ENCODE measurements at regions not wholly inside any gene's neighbourhood (a gene's known extent, or its start where the extent isn't known, plus 50 kb on each side); places are given as distances from the start of the nearest gene placed in this dataset.

- no peaks in the 10 kb centered on the region for H3K36me3 ChIP-seq (ENCODE audit: insufficient read depth, low read length)
- no peak overlapping the region for H3K4me3 ChIP-seq (ENCODE audit: low read length)
- no peak overlapping the region for H3K9ac ChIP-seq (ENCODE audit: low read depth, low read length)
- H3K27ac ChIP-seq (ENCODE audit: low read depth, low read length): no peak overlapping the region
- 94% methylated on average over 5 of the region's 5 CpGs for WGBS
- no peaks in the 10 kb centered on the region for H3K27me3 ChIP-seq (ENCODE audit: insufficient read depth, low read length)
- peaks cover 6% of the 10 kb centered on the region; the same call in 1 of the 2 replicates for H3K4me1 ChIP-seq (ENCODE audit: insufficient read depth, low read length)
- H3K9me3 ChIP-seq (ENCODE audit: insufficient read depth, low read depth, low read length): no peaks in the 10 kb centered on the region
Measured at GRCh38 chr5:175388531-175388930, 55.5 kb downstream of the DRD1 start.

GRCh38 chr5:175387144-175387543 is 56.8 kb downstream of the DRD1 start:
- Histone ChIP-seq H3K4me1 (ENCODE audit: insufficient read depth, low read length) (peaks cover 6% of the 10 kb centered on the region; the same call in 1 of the 2 replicates), H3K27ac (ENCODE audit: low read depth, low read length) (no peak overlapping the region), H3K9ac (ENCODE audit: low read depth, low read length) (no peak overlapping the region), H3K36me3 (ENCODE audit: insufficient read depth, low read length) (no peaks in the 10 kb centered on the region), H3K27me3 (ENCODE audit: insufficient read depth, low read length) (no peaks in the 10 kb centered on the region), H3K9me3 (ENCODE audit: insufficient read depth, low read depth, low read length) (no peaks in the 10 kb centered on the region), H3K4me3 (ENCODE audit: low read length) (no peak overlapping the region)
- WGBS: 61% methylated on average over 2 of the region's 2 CpGs

- WGBS: 89% methylated on average over 2 of the region's 2 CpGs
- no peaks in the 10 kb centered on the region for H3K27me3 ChIP-seq (ENCODE audit: insufficient read depth, low read length)
- H3K36me3 ChIP-seq (ENCODE audit: insufficient read depth, low read length): no peaks in the 10 kb centered on the region
- H3K4me1 ChIP-seq (ENCODE audit: insufficient read depth, low read length): peaks cover 6% of the 10 kb centered on the region; the same call in 1 of the 2 replicates
- no peak overlapping the region for H3K9ac ChIP-seq (ENCODE audit: low read depth, low read length)
- H3K9me3 ChIP-seq (ENCODE audit: insufficient read depth, low read depth, low read length): no peaks in the 10 kb centered on the region
- no peak overlapping the region for H3K27ac ChIP-seq (ENCODE audit: low read depth, low read length)
- H3K4me3 ChIP-seq (ENCODE audit: low read length): no peak overlapping the region
Measured at GRCh38 chr5:175386526-175386925, 57.5 kb downstream of the DRD1 start.

GRCh38 chr5:175385691-175386362 is 58.2 kb downstream of the DRD1 start:
- no peaks in the 10 kb centered on the region for H3K36me3 ChIP-seq (ENCODE audit: insufficient read depth, low read length)
- 94% methylated on average over 7 of the region's 9 CpGs for WGBS
- H3K9ac ChIP-seq (ENCODE audit: low read depth, low read length): no peak overlapping the region
- no peak overlapping the region for H3K27ac ChIP-seq (ENCODE audit: low read depth, low read length)
- no peaks in the 10 kb centered on the region for H3K9me3 ChIP-seq (ENCODE audit: insufficient read depth, low read depth, low read length)
- H3K27me3 ChIP-seq (ENCODE audit: insufficient read depth, low read length): no peaks in the 10 kb centered on the region
- H3K4me3 ChIP-seq (ENCODE audit: low read length): no peak overlapping the region
- H3K4me1 ChIP-seq (ENCODE audit: insufficient read depth, low read length): peaks cover 6% of the 10 kb centered on the region; the same call in 1 of the 2 replicates

GRCh38 chr5:175384724-175385552 is 59.0 kb downstream of the DRD1 start:
- 84% methylated on average over 1 of the region's 2 CpGs for WGBS
- Histone ChIP-seq H3K27me3 (ENCODE audit: insufficient read depth, low read length) (no peaks in the 10 kb centered on the region), H3K27ac (ENCODE audit: low read depth, low read length) (no peak overlapping the region), H3K9ac (ENCODE audit: low read depth, low read length) (no peak overlapping the region), H3K36me3 (ENCODE audit: insufficient read depth, low read length) (no peaks in the 10 kb centered on the region), H3K4me1 (ENCODE audit: insufficient read depth, low read length) (peaks cover 6% of the 10 kb centered on the region; the same call in 1 of the 2 replicates), H3K9me3 (ENCODE audit: insufficient read depth, low read depth, low read length) (no peaks in the 10 kb centered on the region), H3K4me3 (ENCODE audit: low read length) (no peak overlapping the region)

- WGBS: 73% methylated on average over 4 of the region's 4 CpGs
- H3K36me3 ChIP-seq (ENCODE audit: insufficient read depth, low read length): no peaks in the 10 kb centered on the region
- H3K27me3 ChIP-seq (ENCODE audit: insufficient read depth, low read length): no peaks in the 10 kb centered on the region
- H3K27ac ChIP-seq (ENCODE audit: low read depth, low read length): no peak overlapping the region
- H3K9ac ChIP-seq (ENCODE audit: low read depth, low read length): no peak overlapping the region
- H3K4me1 ChIP-seq (ENCODE audit: insufficient read depth, low read length): peaks cover 6% of the 10 kb centered on the region; the same call in 1 of the 2 replicates
- no peak overlapping the region for H3K4me3 ChIP-seq (ENCODE audit: low read length)
- no peaks in the 10 kb centered on the region; the same call in 1 of the 2 replicates for H3K9me3 ChIP-seq (ENCODE audit: insufficient read depth, low read depth, low read length)
Measured at GRCh38 chr5:175383350-175383749, 60.6 kb downstream of the DRD1 start.

GRCh38 chr5:175382171-175382570 is 61.8 kb downstream of the DRD1 start:
- peaks cover 6% of the 10 kb centered on the region; the same call in 1 of the 2 replicates for H3K4me1 ChIP-seq (ENCODE audit: insufficient read depth, low read length)
- no peaks in the 10 kb centered on the region for H3K36me3 ChIP-seq (ENCODE audit: insufficient read depth, low read length)
- H3K9me3 ChIP-seq (ENCODE audit: insufficient read depth, low read depth, low read length): no peaks in the 10 kb centered on the region; the same call in 1 of the 2 replicates
- H3K27ac ChIP-seq (ENCODE audit: low read depth, low read length): no peak overlapping the region
- no peak overlapping the region for H3K9ac ChIP-seq (ENCODE audit: low read depth, low read length)
- no peaks in the 10 kb centered on the region for H3K27me3 ChIP-seq (ENCODE audit: insufficient read depth, low read length)
- H3K4me3 ChIP-seq (ENCODE audit: low read length): no peak overlapping the region
- 97% methylated on average over 1 of the region's 1 CpG for WGBS

GRCh38 chr5:175381130-175381529 is 62.9 kb downstream of the DRD1 start:
- Histone ChIP-seq H3K27me3 (ENCODE audit: insufficient read depth, low read length) (no peaks in the 10 kb centered on the region), H3K4me1 (ENCODE audit: insufficient read depth, low read length) (no peaks in the 10 kb centered on the region), H3K9me3 (ENCODE audit: insufficient read depth, low read depth, low read length) (no peaks in the 10 kb centered on the region; the same call in 1 of the 2 replicates), H3K4me3 (ENCODE audit: low read length) (no peak overlapping the region), H3K36me3 (ENCODE audit: insufficient read depth, low read length) (no peaks in the 10 kb centered on the region), H3K27ac (ENCODE audit: low read depth, low read length) (no peak overlapping the region), H3K9ac (ENCODE audit: low read depth, low read length) (no peak overlapping the region)
- WGBS: 85% methylated on average over 4 of the region's 4 CpGs

GRCh38 chr5:175380701-175381100 is 63.3 kb downstream of the DRD1 start:
- WGBS: 100% methylated on average over 2 of the region's 2 CpGs
- no peak overlapping the region for H3K4me3 ChIP-seq (ENCODE audit: low read length)
- H3K9ac ChIP-seq (ENCODE audit: low read depth, low read length): no peak overlapping the region
- no peak overlapping the region for H3K27ac ChIP-seq (ENCODE audit: low read depth, low read length)
- no peaks in the 10 kb centered on the region for H3K27me3 ChIP-seq (ENCODE audit: insufficient read depth, low read length)
- no peaks in the 10 kb centered on the region for H3K36me3 ChIP-seq (ENCODE audit: insufficient read depth, low read length)
- H3K9me3 ChIP-seq (ENCODE audit: insufficient read depth, low read depth, low read length): no peaks in the 10 kb centered on the region; the same call in 1 of the 2 replicates
- no peaks in the 10 kb centered on the region for H3K4me1 ChIP-seq (ENCODE audit: insufficient read depth, low read length)

GRCh38 chr5:175379867-175380266 is 64.1 kb downstream of the DRD1 start:
- Histone ChIP-seq H3K4me1 (ENCODE audit: insufficient read depth, low read length) (no peaks in the 10 kb centered on the region), H3K27ac (ENCODE audit: low read depth, low read length) (no peak overlapping the region), H3K9ac (ENCODE audit: low read depth, low read length) (no peak overlapping the region), H3K9me3 (ENCODE audit: insufficient read depth, low read depth, low read length) (no peaks in the 10 kb centered on the region; the same call in 1 of the 2 replicates), H3K4me3 (ENCODE audit: low read length) (no peak overlapping the region), H3K36me3 (ENCODE audit: insufficient read depth, low read length) (no peaks in the 10 kb centered on the region), H3K27me3 (ENCODE audit: insufficient read depth, low read length) (no peaks in the 10 kb centered on the region)
- WGBS: no CpG with 5 or more reads among the region's 1 CpG

- 86% methylated on average over 5 of the region's 5 CpGs for WGBS
- Histone ChIP-seq H3K9ac (ENCODE audit: low read depth, low read length) (no peak overlapping the region), H3K27me3 (ENCODE audit: insufficient read depth, low read length) (no peaks in the 10 kb centered on the region), H3K4me3 (ENCODE audit: low read length) (no peak overlapping the region), H3K9me3 (ENCODE audit: insufficient read depth, low read depth, low read length) (no peaks in the 10 kb centered on the region; the same call in 1 of the 2 replicates), H3K36me3 (ENCODE audit: insufficient read depth, low read length) (no peaks in the 10 kb centered on the region), H3K4me1 (ENCODE audit: insufficient read depth, low read length) (no peaks in the 10 kb centered on the region), H3K27ac (ENCODE audit: low read depth, low read length) (no peak overlapping the region)
Measured at GRCh38 chr5:175378444-175379028, 65.4 kb downstream of the DRD1 start.

Measured in HUES64 (cell line).